HG03469 (cell line): ENCODE measurements at regions not wholly inside any gene's neighbourhood (a gene's known extent, or its start where the extent isn't known, plus 50 kb on each side); places are given as distances from the start of the nearest gene placed in this dataset.

Source experiments
- ATAC-seq: cut with Tn5 transposase; IDR thresholded peaks from one replicate; pipeline ENCODE4 v1.9.1; 2021; ENCODE audit warnings: mild to moderate bottlenecking, moderate library complexity, moderate number of reproducible peaks; ENCODE audit not compliant: unreplicated experiment

DNA sequence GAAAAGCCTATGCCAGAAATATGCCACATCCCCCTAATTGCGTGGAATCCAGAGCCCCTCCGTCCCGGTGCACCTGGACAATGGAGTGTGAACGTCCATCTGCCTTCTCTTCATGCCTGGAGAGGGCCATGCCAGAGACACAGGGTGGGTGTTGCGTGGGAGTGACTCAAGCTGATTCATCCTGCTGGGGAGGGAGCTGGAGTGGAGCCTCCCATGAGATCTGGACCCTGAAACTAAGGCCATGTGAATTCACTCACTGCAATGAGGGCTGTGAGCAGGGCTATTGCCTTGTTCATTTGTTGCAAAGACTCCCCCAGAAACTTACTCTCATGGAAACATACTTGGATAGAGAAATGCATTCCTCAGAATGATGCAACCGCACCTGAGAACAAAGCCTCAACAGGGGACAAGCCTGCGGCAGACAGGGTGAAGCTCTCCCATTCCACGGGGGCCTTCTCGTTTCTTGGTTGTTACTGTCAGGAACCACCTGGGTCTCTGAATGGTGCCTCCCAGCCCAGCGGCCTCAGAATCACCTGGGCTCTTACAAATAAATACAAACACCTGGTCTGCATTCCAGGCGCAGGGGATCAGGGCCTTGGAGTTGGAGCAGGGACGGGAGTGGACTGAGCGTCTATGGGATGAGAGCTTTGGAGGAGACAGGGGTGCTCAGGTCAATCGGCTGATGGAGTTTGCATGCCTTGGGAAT, 1031.2 kb downstream of the BRD1 start:
- no peak for ATAC-seq

DNA sequence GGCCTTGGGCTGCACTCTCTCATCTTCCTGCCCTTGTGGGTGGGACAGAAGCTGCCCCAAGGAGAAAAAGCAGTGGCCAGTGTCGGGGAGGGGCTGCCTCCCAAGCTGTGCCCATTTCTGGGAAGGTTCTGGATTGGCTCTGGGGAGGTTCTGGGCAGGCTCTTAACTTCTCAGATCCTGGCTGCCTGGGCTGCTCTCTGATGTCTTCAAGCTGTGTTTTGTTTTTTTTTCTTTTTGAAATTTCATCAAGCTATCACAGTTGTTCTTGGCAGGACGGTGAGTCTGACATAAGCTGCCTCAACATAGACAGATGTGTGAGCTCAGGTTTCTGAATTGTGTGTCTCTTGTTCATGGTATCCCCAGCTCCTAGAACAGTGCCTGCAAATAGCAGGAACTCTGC, 1032.0 kb downstream of the BRD1 start:
- ATAC-seq, result no peak

DNA sequence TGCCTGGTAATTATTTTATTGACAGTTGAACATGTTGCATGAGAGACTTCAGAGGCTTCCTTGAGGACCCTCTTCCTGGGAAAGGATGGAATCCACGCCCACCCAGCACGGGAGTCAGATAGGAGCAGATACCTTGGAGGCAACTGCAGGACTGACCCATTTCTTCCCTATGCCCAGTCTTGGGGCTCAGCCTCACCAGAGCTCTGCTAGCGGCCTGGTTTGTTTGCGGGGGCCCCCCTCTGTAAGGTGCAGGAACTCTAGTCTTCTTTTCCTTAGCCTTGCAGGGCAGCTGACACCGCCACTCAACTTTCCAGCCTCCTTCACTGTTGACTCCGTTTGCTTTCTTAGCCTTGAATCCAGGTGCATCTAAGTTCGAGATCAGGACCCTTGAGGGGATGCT, 1032.8 kb downstream of the BRD1 start:
- no peak for ATAC-seq

DNA sequence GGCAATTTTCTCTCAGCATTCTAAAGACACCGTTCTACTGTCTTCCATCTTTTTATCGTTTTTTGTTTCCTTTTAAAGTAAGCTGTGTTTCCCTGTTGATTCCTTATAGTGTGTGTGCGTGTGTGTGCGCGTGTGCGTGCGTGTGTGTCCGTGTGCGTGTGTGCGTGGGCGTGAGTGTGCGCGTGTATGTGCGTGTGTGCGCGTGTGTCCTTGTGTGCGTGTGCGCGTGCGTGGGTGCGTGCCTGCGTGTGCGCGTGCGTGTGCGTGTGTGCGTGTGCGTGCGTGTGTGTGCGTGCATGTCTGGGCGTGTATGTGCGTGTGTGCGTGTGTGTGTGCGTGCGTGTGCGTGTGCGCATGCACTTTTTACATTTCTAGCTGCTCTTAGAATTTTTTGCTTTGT, 1033.7 kb downstream of the BRD1 start:
- no peak for ATAC-seq

DNA sequence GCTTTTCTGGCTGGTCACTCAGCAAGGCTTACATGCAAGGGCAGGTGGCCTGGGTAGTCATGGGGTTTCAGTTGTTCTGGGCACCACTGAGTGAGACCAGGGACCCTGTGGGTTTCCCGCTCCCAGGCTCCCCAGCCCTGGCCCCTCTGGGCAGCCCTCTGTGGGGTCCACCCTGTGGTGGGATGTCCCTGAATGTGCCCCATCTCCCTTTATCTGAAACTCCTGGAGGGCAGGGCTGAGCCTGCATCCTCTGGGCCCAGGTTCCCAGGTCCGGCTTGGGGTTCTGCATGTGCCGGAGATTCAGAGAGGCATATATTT, 1041.0 kb downstream of the BRD1 start:
- no peak for ATAC-seq

DNA sequence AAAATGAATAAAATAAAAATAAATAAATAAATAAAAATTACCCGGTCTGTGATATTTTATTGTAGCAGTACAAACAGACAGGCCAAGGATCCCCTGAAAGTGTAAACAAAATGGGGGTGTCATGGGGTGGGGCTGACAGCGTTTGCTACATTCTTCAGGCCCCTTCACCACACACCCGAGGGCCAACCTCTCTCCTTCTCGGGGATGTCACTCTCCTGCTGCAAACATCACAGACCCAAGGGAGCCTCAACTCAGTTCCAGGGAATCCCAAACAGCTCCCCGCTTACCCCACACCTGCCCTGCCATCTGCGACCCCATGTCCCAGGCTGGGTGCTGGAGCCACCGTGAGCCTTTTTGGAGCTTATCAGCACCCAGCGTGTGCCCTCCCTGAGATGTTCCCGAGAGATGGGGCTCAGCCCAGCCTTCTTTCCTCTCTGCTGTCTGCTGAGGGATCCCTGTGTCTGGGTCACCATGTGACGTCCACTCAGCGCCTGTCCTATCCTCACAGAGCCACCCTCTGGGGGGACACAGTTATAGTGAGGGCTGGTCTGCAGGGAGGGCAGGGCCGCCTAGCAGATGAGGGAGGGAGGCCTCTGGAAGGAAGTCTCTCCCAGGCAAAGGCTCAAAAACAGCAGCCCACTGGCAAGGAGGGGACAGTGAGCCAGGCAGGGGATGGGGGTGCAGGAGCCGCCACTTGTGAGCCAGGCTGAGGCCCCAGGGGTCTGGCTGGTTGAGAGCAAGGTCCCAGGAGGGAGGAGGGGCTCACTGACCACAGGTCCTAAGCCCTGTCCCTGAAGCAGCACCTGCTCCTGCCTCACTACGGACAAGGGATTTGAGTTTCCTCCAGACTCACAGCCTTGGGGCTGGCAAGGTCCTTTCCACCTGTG, 1041.6 kb downstream of the BRD1 start:
- no peak for ATAC-seq

DNA sequence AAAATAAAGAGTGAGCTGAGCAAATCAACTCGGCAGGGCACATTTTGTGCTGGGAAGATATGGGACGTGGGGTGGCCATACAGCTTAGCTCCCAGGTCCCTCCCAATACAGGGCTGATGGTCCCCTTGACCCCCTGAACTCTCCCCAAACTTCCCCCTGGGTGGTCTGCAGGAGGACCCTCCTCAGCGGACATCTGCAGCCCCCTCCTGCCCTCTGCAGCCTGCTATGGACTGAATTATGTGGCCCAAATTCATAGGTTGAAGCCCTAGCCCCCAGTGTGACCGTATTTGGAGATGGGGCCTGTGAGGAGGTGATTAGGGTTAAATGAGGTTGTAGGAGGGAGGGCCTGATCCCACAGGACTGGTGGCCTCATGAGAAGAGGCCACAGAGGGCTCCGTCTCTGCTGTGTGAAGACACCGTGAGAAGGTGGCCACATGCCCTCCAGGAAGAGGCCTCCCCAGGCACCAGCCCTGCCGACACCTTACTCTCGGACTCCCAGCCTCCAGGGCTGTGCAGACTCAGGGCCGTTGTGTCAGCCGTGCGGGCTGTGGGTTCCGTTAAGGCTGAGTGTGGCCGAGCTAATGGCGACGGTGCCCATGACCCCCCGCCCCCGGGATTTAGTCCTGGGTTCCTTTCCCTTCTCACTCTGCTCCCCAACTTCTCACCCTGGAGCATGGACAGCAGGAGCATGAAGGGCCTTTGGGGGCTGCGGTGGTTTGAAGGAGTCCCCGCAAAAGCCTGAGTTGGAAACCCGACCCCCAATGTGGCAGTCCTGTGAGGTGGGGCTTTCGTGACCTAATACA, 1042.8 kb downstream of the BRD1 start:
- ATAC-seq, result no peak

DNA sequence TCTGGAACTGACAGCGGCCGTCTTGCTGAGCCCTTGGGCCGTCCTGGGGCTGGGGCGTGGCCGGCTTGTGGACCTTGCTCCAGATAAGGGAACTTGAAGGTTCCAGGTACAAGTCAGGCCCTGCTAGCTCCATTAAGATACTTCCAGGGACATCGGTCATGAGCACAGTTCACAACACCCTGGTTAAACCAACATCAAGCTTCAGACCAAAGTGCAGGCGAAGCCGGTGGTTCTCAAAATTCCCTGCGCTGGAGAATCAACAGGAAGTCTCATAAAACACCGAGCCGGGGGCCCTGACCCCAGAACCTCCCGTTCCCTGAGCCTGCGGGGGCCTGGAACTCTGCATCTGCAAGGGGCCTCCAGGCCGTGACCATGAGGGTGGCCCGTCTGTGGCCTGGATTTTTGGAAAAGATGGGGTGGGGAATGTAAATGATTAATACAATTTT, 1043.8 kb downstream of the BRD1 start:
- ATAC-seq, result no peak

DNA sequence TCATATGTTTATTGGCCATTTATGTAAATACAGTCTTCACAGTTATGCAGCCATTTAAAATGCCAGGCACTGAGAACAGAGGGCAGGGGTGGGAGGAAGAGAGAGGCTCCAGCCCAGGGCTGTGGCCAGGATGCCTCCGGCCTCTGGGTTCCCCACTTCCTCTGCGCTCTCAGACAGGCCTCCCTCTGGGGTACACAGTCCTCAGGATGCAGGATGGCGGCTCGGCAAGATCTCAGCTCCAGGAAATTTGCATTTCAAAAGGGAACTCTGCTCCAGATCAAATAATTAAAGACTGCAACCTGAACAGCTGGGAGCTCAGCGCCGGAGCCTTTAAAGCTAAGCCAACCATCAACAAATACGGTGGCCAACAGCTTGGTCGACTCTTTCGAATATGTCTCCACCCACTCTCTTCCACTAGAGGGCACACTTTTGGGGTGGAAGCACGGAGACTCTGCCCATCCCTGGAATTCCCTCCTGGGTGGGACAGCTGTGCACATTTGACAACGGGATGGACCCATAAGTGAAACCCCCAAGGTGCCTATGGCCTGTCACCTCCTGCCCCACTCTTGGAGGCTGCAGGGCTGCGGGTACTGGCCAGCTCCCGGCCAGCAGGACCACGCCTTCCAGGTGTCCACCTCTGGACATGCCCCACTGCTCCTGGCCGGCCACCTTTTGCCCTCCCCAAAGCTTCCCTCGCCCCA, 1044.7 kb downstream of the BRD1 start:
- ATAC-seq, result no peak

DNA sequence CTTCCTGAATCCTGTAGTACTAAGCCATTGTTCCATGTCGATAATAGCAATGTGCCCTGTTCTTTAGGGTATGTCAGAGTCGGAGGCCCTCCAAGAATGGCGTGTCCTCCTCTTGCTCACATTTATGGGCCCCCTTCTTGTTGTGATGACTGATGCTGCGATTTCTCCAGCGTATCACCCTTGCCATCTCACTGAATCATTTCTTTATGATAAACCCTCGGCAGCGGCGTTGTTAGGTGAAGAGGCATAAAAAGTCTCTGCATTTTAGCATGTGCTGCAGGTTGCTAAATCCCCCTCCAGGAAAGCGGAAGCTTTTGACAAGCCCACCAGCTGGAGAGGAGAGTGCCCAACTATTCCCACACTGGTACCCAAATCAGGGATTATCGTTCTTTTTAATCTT, 1045.3 kb downstream of the BRD1 start:
- no peak for ATAC-seq

DNA sequence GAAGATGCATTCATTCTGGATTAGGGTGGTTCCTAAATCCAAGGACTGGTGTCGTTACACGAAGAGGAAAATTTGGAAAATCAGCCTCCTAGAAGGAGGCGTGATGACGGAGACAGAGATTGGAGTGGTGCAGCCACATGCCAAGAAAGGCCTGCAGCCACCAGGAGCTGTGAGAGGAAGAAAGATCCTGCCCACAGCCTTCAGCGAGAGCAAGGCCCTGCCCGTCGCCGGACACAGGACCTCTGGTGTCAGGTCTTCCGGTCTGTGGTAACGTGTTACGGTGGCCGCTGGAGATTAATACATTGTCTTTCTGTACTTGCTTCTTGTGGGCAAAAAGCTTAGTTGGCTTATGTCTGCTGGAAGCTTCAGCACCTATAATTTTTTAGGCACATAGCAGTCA, 1045.8 kb downstream of the BRD1 start:
- ATAC-seq, result no peak

DNA sequence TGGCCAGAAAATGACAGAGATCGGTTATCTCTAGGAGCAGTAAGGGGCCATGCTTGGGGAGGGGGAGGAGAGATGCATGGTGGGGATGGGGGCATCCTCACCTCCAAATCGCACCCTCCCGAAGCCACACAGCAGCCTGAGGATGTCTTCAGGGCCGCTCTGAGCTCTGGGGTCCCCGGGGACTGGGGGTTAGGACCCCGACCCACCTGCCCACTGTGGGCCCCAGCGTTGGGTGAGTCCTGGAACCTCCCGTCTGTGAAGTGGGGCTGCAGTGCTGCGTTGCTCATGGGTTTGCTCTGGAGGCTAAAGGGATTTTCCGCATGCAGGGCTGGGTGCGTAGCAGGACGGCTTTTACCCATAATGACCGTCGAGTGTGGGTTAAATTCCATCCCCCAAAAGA, 1046.3 kb downstream of the BRD1 start:
- ATAC-seq, result no peak

DNA sequence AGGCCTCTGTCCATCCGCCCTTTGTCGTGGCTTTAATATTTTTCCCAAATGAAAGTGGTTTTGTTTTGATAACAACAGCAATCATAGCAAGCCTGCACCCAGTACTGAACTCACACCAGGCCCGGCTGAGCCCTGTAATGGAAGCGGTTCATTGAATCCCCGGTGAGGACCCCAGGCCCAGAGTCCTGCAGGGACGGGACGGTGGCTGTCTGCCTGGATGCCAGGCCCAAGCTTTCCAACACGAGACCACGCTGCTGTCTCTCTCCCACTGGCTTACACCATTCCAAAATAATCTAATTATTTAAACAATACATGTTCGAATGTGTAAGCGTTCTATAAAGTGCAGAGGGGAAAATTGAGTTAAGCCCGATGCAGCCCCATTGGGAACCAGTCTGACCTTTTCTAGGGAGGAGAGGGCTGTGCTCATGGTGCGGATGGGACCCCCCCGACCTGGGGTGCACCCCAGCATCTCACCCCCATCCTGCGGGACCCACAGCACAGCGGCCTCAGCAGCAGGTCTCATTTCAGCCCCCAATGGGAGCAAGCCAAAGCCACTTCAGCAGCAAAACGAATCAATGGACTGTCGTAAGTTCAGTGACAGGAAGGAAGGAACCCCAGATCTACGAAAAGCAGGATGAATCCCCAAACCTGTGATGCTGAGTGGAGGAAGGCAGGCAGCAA, 1046.9 kb downstream of the BRD1 start:
- no peak for ATAC-seq

DNA sequence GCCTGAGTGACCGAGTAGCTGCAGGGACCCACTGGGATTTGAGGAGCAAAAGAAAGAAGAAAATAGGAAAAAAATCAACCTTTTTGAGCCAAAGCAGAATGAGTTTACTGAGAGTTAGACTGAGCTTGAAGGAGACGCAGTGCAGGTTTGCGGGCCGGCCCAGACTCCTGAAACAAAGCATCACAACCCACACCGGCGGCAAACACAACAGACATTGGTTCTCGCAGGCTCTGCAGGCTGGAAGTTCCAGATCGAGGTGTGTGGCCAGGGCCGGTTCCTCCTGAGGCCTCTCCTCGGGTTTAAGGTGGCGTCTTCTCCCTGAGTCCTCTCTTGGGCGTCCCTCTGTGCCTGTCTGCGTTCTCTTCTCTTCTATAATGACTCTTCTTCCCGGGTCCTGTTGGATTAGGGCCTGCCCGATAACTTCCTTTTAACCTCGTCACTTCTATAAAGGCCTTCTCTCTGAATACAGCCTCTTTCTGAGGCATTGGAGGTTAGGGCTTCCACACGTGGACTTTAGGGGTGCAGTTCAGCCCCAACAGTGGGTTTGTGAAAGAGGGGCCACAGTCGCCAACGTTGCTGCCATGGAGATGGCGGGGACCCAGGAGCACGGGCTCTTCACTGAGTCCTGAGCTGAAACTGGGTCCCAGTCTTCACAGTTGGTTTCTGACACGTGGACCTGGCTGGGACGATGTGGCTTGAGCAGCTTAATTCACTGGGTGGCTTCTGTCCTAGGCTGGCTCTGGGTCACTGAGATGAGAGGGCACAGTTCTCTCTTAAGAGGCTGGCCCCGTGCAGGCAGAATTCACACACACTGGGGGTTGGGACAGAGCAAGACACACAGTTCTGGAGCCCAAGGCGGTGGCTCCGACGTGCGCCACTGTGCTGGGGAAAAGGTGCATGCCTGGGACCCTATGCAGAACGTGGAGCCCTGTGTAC, 1047.7 kb downstream of the BRD1 start:
- no peak for ATAC-seq

DNA sequence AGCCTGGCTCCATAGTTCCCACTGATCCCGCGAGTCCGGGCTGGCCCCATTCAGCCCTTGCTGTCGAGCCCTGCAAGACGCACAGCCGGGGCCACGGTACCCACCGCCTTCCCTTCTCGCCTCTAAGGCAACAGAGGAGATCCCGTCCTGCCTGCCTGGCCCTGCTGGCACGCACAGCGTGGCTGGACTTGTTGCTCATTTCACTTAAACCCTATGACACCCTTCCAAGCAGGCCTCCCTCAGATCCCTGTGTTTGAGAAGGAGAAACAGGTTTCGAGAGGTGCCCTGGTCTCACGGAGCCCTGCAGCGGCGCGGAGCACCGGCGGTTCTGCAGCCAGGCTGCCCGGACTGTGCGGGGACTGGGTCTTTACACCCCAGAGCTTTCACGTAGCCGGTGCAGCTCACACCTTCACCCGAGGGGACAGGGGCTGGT, 1048.4 kb downstream of the BRD1 start:
- no peak for ATAC-seq

DNA sequence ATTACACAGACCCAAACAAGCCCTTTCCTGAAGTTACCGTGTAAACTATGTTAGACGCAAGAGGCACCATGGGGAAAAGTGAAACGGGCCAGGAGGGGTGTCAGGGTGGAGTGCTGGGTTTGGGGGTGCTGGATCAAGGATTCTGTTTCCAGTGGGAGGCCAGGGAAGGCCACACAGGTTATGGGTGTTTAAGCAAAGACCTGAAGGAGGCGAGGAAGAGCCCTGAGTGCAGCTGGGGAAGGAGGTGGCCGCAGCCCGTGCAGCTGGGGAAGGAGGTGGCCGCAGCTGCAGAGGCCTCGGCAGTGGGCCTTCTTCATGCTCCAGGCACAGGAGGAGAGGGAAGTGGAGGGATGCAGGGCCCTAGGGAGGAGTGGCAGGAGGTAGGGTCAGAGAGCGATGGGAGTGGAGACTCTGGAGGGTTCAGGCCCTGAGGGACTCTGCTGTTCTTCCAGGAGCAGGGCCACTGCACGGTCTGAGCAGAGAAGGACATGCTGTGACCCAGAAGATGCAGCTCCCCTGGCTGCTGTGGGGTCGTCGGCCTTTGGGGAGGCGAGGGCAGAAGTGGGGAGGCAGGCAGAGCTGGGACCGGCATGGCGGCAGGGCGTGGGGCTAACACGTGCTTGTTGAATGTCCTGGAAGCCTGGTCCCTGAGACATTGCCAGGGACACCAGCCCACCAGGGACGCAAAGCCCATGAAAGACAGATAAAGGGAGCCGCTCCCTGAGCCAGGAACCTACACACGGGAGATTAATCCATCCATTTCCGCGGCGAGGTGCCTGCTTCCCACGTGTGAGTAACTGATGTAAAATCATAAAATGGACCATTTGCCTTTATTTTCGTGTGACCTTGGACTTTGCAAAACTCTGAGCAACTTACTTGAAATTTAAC, 1049.1 kb downstream of the BRD1 start:
- no peak for ATAC-seq

DNA sequence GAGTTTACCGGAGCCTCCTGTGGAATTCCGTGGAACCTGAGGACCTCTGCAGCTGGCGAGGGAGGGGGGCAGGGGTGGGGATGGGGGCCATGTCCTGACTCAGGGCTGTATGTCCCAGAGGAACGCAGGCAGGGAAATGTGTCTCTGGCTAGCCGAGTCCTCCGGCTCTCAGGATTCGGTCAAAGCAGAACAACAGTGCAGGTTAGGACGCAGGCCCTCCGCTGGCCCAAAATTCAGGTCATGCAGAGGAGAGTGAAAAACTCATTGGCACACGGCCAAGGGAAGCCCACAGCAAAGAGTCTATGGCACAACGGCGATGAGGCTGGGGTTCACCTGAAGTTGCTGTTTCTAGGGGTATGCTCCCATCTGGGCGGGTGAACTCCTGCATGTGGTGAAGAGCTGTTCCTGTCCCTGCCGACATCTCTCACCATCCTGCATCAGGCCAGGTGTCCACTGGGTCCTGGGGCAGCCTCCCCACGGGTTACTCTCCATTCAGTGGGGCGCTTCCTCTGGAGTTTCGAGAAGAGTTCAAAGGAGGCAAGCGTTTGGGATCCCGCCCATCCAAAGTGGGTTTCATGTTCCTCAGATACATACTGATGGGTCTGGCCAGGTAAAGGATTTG, 1055.3 kb downstream of the BRD1 start:
- no peak for ATAC-seq

DNA sequence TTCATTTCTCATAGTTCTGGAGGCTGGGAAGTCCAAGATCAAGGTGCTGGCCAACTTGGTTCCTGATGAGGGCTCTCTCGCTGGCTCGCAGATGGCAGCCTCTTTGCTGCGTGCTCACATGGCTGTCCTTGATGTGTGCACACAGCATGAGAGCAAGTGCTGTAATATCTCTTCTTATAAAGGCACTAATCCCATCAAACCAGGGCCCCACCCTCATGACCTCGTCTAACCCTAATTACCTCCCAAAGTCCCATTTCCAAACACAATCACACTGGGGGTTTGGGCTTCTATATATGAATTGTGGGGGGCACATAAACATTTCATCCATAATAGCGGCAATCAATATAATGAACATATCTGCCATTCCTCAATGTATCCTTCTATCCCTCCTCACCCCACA, 1062.1 kb downstream of the BRD1 start:
- ATAC-seq, result no peak
